Neural cell (in vitro differentiated cells): ENCODE measurements at regions not wholly inside any gene's neighbourhood (a gene's known extent, or its start where the extent isn't known, plus 50 kb on each side); places are given as distances from the start of the nearest gene placed in this dataset.

ENCODE experiments used
- MXI1 ChIP-seq: fragments of 450-650 bp; conservative IDR thresholded peaks from 2 replicates; pipeline ENCODE4 v1.6.1; 2014; ENCODE audit warnings: antibody characterized with exemption, mild to moderate bottlenecking; ENCODE audit not compliant: poor library complexity, severe bottlenecking
- POLR2AphosphoS5 ChIP-seq: IDR thresholded peaks from 2 replicates; pipeline ENCODE4 v1.6.1; 2012
- TAF1 ChIP-seq: IDR thresholded peaks from 2 replicates; pipeline ENCODE4 v1.6.1; 2012; ENCODE audit warnings: low read depth
- TF ChIP-seq, protein P1 (sequence below): IDR thresholded peaks from 2 replicates; pipeline ENCODE4 v1.6.1; 2012; ENCODE audit warnings: borderline replicate concordance
- TF ChIP-seq, protein P2 (sequence below): fragments of 450-650 bp; IDR thresholded peaks from 2 replicates; pipeline ENCODE4 v1.5.1; 2014; ENCODE audit warnings: antibody characterized with exemption, mild to moderate bottlenecking, moderate library complexity; ENCODE audit not compliant: poor library complexity, severe bottlenecking

DNA sequence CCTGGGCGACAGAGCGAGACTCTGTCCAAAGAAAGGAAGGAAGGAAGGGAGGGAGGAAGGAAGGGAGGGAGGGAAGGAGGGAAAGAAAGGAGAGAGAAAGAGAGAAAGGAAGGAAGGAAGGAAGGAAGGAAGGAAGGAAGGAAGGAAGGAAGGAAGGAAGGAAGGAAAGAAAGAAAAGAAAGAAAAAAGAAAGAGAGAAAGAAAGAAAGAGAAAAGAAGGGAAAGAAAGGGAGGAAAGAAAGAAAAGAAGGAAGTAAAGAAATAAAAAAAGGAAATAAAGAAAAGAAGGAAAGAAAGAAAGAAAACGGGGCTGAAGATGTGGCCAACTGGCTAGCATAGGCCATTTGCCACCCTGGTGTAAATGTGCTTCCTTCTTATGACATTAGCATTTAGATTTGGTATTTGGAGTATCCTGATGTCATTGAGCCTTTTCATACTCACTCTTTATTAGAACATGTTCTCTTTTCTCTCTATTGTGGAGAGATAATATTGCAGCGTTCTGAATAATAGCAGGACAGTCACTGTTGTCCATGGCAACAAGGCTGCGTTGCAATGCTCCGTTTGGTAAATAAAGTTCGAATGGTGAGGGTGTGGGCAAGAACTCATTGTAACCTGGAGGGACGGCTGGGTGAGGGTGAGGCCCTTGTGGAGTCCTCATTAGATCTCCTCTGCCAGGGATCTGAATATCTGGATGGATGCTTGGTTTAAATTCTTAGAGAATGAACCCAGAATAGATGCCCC lies 173.9 kb upstream of the UBL3 start:
- TF ChIP-seq POLR2AphosphoS5 (no peak), TAF1 (no peak), MXI1 (no peak)
- TF ChIP-seq, protein P1, sequence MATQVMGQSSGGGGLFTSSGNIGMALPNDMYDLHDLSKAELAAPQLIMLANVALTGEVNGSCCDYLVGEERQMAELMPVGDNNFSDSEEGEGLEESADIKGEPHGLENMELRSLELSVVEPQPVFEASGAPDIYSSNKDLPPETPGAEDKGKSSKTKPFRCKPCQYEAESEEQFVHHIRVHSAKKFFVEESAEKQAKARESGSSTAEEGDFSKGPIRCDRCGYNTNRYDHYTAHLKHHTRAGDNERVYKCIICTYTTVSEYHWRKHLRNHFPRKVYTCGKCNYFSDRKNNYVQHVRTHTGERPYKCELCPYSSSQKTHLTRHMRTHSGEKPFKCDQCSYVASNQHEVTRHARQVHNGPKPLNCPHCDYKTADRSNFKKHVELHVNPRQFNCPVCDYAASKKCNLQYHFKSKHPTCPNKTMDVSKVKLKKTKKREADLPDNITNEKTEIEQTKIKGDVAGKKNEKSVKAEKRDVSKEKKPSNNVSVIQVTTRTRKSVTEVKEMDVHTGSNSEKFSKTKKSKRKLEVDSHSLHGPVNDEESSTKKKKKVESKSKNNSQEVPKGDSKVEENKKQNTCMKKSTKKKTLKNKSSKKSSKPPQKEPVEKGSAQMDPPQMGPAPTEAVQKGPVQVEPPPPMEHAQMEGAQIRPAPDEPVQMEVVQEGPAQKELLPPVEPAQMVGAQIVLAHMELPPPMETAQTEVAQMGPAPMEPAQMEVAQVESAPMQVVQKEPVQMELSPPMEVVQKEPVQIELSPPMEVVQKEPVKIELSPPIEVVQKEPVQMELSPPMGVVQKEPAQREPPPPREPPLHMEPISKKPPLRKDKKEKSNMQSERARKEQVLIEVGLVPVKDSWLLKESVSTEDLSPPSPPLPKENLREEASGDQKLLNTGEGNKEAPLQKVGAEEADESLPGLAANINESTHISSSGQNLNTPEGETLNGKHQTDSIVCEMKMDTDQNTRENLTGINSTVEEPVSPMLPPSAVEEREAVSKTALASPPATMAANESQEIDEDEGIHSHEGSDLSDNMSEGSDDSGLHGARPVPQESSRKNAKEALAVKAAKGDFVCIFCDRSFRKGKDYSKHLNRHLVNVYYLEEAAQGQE: no peak
- TF ChIP-seq, protein P2, sequence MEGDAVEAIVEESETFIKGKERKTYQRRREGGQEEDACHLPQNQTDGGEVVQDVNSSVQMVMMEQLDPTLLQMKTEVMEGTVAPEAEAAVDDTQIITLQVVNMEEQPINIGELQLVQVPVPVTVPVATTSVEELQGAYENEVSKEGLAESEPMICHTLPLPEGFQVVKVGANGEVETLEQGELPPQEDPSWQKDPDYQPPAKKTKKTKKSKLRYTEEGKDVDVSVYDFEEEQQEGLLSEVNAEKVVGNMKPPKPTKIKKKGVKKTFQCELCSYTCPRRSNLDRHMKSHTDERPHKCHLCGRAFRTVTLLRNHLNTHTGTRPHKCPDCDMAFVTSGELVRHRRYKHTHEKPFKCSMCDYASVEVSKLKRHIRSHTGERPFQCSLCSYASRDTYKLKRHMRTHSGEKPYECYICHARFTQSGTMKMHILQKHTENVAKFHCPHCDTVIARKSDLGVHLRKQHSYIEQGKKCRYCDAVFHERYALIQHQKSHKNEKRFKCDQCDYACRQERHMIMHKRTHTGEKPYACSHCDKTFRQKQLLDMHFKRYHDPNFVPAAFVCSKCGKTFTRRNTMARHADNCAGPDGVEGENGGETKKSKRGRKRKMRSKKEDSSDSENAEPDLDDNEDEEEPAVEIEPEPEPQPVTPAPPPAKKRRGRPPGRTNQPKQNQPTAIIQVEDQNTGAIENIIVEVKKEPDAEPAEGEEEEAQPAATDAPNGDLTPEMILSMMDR: no peak
